CD4-positive, alpha-beta T cell treated with Interleukin-21 for 1 hour (primary cell): ENCODE measurements at regions not wholly inside any gene's neighbourhood (a gene's known extent, or its start where the extent isn't known, plus 50 kb on each side); places are given as distances from the start of the nearest gene placed in this dataset.

Experiments used
- DNase-seq: peaks from one replicate; pipeline ENCODE4 v3.0.0-alpha.2; 2020

DNA sequence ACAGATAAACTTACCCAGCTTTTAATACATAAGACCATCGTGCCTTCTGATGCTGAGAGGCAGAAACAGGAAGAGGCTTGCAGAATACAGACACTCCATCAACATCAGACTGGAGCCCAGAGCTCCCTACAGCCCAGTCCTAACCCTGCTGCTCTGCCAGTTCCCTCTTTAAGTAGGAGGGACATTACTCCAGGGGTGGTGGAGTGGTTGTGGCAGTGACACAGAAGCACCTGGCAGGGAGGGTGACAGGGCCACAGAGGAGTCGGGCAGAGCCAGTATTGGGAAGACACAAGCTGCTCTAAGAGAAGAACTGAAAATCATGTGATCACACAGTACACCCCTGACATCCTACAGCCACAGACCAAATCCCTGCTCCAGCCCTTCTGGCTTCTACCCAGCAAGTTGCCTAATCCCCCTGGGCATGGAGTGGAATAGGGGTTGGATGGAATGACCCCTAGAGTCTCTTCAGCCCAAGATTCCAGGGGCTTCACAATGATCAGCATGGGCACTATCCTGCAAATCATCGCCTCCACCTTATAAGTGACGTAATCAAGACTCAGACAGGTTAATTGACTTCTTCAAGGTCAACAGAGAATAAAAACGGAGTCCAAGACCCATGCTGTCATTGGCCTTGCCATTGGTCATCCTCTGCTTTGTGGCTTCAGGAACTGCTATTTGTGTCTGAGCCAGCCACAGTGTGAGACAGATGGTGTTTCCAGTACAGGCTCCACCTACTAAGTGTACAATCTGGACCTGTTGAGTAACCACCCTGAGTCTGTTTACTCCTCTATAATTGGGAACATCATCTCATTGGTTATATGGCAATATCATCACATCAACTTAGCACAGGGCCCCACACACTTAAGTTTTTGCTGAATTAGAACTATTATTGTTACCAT lies 61.1 kb upstream of the ZMIZ1 start:
- DNase-seq = no peak

DNA sequence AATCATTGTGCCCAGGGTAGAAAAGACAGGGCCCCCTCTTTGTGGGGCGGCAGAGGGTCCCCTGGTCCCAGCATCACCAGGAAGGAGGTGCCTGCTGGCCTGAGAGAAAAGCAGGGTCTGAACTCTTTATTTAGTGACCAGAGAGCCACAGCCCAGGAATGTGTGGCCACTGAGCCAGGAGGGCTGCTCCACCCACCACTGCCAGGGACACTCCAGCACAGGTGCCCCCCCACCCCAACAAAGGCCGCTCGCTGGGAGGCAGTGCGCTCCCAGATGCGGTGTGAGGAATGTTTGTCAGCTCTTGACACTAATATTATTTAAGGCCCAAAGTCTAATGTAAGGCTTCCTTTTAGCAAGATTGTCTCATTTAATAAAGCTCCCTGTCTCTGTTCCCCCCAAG lies 59.6 kb upstream of the ZMIZ1 start:
- no peak for DNase-seq

DNA sequence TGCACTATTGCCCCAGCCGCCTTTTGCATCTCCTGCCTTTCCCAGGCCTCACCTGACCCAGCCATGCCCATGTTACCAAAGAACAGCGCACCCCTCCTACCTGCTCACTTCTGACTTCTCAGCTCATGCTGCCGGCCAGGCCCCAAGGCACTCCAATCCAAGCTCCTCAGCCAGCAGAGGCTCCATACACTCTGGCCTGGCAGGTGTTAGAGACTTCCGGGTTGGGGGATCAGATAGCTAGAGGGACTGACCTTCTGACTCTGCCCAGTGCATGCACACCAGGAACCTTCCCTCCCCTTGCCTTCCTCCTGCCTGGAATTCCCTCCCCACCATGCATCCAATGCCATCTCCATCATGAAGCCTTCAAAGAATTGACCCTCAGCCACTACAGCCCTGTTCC lies 56.2 kb upstream of the ZMIZ1 start:
- DNase-seq = no peak

- DNase-seq = no peak
Observed at GRCh38 chr10:79013406-79013987, 55.3 kb upstream of the ZMIZ1 start.

GRCh38 chr10:79014796-79015195 lies 54.0 kb upstream of the ZMIZ1 start:
- no peak for DNase-seq

DNA sequence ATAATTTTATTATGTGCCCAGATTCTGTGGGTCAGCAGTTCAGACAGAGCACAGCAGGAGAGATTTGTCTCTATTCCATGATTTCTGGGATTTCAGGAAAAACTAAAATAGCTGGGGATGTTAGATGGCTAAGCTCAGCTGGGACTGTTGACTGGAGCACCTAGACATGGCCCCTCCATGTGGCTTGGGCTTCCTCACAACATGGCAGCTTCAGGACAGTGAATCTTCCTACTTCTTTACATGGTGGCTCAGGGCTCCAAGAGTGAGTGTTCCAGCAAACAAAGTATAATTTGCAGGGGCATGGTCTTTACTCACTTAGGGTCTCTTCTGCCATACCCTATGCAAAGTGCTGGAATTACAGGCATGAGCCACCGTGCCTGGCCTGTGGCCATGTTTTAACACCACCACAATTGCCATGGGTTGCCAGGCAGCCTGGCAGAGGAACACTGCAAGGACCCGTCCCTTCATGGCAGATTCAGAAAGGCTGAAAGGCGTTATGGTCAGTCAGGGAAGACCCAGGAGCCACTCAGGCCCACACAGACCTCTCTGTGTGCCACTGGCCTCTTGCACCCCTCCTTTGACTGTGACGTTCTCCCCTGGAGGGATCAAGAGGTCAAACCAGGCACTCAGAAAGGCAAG lies 50.8 kb upstream of the ZMIZ1 start:
- no peak for DNase-seq

GRCh38 chr10:79018521-79019011 lies 50.2 kb upstream of the ZMIZ1 start:
- DNase-seq = no peak
